Activated CD4-positive, CD25-positive, alpha-beta regulatory T cell (primary cell): ENCODE measurements at regions not wholly inside any gene's neighbourhood (a gene's known extent, or its start where the extent isn't known, plus 50 kb on each side); places are given as distances from the start of the nearest gene placed in this dataset.
"Not testable (repeated sequence)": the region's sequence is repeated elsewhere in the genome, so short reads cannot be mapped to it uniquely, and the experiment has no call there.

Source experiments
- DNase-seq, 4 experiments: peaks; one replicate each; lab custom pipeline; 2025; lab: John Stamatoyannopoulos, UW

GRCh38 chr2:145910416-145910815 lies 1390.5 kb upstream of the ZEB2 start:
- DNase-seq: no peak

GRCh38 chr2:145909766-145910165 lies 1389.8 kb upstream of the ZEB2 start:
- DNase-seq: no peak

GRCh38 chr2:145909175-145909755 lies 1389.3 kb upstream of the ZEB2 start:
- DNase-seq: no peak

GRCh38 chr2:145906354-145906753 lies 1386.4 kb upstream of the ZEB2 start:
- no peak for DNase-seq

- DNase-seq: no peak
Measured at GRCh38 chr2:145905371-145905770, 1385.5 kb upstream of the ZEB2 start.

GRCh38 chr2:145897151-145897550 lies 1377.2 kb upstream of the ZEB2 start:
- DNase-seq: no peak

GRCh38 chr2:145887915-145888314 lies 1368.0 kb upstream of the ZEB2 start:
- no peak for DNase-seq

- not testable (repeated sequence) for DNase-seq
Measured at GRCh38 chr2:145880997-145881396, 1361.1 kb upstream of the ZEB2 start.

- no peak for DNase-seq
Measured at GRCh38 chr2:145875016-145875415, 1355.1 kb upstream of the ZEB2 start.

- no peak for DNase-seq
Measured at GRCh38 chr2:145874466-145874865, 1354.5 kb upstream of the ZEB2 start.

- DNase-seq: no peak
Measured at GRCh38 chr2:145864501-145864900, 1344.6 kb upstream of the ZEB2 start.

- DNase-seq: no peak
Measured at GRCh38 chr2:145861940-145862339, 1342.0 kb upstream of the ZEB2 start.

GRCh38 chr2:145860083-145860482 lies 1340.2 kb upstream of the ZEB2 start:
- DNase-seq: no peak

GRCh38 chr2:145855142-145855541 lies 1335.2 kb upstream of the ZEB2 start:
- DNase-seq: no peak

GRCh38 chr2:145854039-145854755 lies 1334.3 kb upstream of the ZEB2 start:
- DNase-seq: no peak

- DNase-seq: no peak
Measured at GRCh38 chr2:145851730-145852129, 1331.8 kb upstream of the ZEB2 start.

- no peak for DNase-seq
Measured at GRCh38 chr2:145849466-145849865, 1329.5 kb upstream of the ZEB2 start.

GRCh38 chr2:145846982-145847381 lies 1327.1 kb upstream of the ZEB2 start:
- no peak for DNase-seq

- no peak for DNase-seq
Measured at GRCh38 chr2:145845923-145846322, 1326.0 kb upstream of the ZEB2 start.

- DNase-seq: no peak
Measured at GRCh38 chr2:145845207-145845894, 1325.4 kb upstream of the ZEB2 start.

- no peak for DNase-seq
Measured at GRCh38 chr2:145841973-145842372, 1322.1 kb upstream of the ZEB2 start.

GRCh38 chr2:145836986-145837385 lies 1317.1 kb upstream of the ZEB2 start:
- no peak for DNase-seq

GRCh38 chr2:145835665-145836064 lies 1315.7 kb upstream of the ZEB2 start:
- DNase-seq: no peak
